Ishikawa (cell line): ENCODE measurements at regions not wholly inside any gene's neighbourhood (a gene's known extent, or its start where the extent isn't known, plus 50 kb on each side); places are given as distances from the start of the nearest gene placed in this dataset.

Experiments used
- CEBPB ChIP-seq: IDR thresholded peaks from 2 replicates; pipeline ENCODE4 v1.6.1; 2012
- CREB1 ChIP-seq: IDR thresholded peaks from 2 replicates; pipeline ENCODE4 v1.6.1; 2012; ENCODE audit warnings: low read depth
- EGR1 ChIP-seq: IDR thresholded peaks from 2 replicates; pipeline ENCODE4 v1.6.1; 2012
- EP300 ChIP-seq: IDR thresholded peaks from 2 replicates; pipeline ENCODE4 v1.6.1; 2012; ENCODE audit warnings: borderline replicate concordance
- FOXM1 ChIP-seq: IDR thresholded peaks from 2 replicates; pipeline ENCODE4 v1.6.1; 2012; ENCODE audit warnings: low read depth, borderline replicate concordance
- NFIC ChIP-seq: IDR thresholded peaks from 2 replicates; pipeline ENCODE4 v1.6.1; 2012
- RAD21 ChIP-seq: IDR thresholded peaks from 2 replicates; pipeline ENCODE4 v1.6.1; 2012; ENCODE audit warnings: low read depth
- TAF1 ChIP-seq: IDR thresholded peaks from 2 replicates; pipeline ENCODE4 v1.6.1; 2012; ENCODE audit warnings: low read depth, mild to moderate bottlenecking
- TCF12 ChIP-seq: IDR thresholded peaks from 2 replicates; pipeline ENCODE4 v1.6.1; 2012; ENCODE audit warnings: low read depth
- TEAD4 ChIP-seq: IDR thresholded peaks from 2 replicates; pipeline ENCODE4 v1.6.1; 2012
- YY1 ChIP-seq: IDR thresholded peaks from 2 replicates; pipeline ENCODE4 v1.6.1; 2012; ENCODE audit warnings: low read depth
- ZBTB7A ChIP-seq: IDR thresholded peaks from 2 replicates; pipeline ENCODE4 v1.6.1; 2012; ENCODE audit warnings: low read depth
- TF ChIP-seq, protein P1 (sequence below): IDR thresholded peaks from 2 replicates; pipeline ENCODE4 v1.6.1; 2012; ENCODE audit warnings: low read depth, mild to moderate bottlenecking
- TF ChIP-seq, protein P2 (sequence below): IDR thresholded peaks from 2 replicates; pipeline ENCODE4 v1.6.1; 2012
- TF ChIP-seq, protein P3 (sequence below): IDR thresholded peaks from 2 replicates; pipeline ENCODE4 v1.6.1; 2012

DNA sequence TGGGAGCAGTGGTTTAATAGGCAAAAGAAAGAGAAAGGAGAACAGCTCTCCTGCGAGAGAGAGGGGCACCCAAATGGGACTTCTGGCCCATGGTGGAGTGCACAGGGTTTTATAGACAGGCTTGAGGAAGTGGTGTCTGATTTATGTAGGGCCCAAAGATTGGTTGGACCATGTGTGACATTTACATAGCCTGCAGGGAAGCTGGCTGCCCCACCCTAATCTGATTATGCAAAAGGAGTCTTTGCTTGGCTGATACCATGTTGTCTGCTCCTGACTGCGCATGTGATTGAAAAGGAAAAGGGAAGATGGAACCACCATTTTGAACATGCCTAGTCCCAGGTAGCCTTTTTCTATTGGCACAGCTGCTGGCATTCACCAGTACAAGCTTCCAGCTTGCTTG is 100.0 kb upstream of the DIPK2B start:
- TF ChIP-seq, protein P1, sequence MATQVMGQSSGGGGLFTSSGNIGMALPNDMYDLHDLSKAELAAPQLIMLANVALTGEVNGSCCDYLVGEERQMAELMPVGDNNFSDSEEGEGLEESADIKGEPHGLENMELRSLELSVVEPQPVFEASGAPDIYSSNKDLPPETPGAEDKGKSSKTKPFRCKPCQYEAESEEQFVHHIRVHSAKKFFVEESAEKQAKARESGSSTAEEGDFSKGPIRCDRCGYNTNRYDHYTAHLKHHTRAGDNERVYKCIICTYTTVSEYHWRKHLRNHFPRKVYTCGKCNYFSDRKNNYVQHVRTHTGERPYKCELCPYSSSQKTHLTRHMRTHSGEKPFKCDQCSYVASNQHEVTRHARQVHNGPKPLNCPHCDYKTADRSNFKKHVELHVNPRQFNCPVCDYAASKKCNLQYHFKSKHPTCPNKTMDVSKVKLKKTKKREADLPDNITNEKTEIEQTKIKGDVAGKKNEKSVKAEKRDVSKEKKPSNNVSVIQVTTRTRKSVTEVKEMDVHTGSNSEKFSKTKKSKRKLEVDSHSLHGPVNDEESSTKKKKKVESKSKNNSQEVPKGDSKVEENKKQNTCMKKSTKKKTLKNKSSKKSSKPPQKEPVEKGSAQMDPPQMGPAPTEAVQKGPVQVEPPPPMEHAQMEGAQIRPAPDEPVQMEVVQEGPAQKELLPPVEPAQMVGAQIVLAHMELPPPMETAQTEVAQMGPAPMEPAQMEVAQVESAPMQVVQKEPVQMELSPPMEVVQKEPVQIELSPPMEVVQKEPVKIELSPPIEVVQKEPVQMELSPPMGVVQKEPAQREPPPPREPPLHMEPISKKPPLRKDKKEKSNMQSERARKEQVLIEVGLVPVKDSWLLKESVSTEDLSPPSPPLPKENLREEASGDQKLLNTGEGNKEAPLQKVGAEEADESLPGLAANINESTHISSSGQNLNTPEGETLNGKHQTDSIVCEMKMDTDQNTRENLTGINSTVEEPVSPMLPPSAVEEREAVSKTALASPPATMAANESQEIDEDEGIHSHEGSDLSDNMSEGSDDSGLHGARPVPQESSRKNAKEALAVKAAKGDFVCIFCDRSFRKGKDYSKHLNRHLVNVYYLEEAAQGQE: no peak

DNA sequence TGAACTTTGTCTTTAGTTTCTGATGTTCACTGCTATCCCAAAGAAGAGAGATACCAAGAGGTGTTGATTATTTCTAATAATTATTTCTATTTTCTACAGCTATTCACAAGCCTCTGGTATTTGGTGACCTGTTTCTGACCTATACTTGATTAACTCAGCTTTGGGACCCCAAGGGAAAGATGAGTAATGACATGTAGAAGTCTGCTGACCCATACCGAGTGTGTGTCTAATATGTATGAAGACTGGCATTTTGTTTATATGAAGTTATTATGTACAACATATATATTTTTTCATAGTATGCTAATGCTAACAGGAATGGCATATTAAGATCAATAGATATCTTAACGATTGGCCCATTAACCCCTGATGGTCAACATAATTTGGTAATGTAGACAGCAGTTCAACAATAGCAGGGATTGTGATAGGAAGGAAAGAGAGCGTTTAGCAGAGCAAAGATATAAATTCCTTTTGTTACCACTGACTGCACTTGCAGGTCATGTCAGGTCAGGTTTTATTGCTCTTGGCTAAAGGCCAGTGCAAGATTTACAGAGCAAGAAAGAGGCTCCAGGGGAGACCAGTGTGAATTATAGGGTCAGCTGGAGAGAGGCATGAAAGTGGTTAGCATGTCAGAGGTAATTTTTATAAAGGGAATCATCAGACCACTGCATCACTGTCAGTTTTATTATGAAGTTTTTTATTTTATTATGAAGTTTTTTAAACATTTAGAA is 94.7 kb upstream of the DIPK2B start:
- TF ChIP-seq EP300 (peak; percentile 65; the same call in 1 of the 2 replicates), TCF12 (peak; percentile 69; the same call in 1 of the 2 replicates), CEBPB (no peak), ZBTB7A (no peak), FOXM1 (no peak), TEAD4 (peak; percentile 61), RAD21 (no peak), CREB1 (no peak), TAF1 (no peak), EGR1 (no peak), YY1 (no peak), NFIC (peak; percentile 92)
- TF ChIP-seq, protein P2, sequence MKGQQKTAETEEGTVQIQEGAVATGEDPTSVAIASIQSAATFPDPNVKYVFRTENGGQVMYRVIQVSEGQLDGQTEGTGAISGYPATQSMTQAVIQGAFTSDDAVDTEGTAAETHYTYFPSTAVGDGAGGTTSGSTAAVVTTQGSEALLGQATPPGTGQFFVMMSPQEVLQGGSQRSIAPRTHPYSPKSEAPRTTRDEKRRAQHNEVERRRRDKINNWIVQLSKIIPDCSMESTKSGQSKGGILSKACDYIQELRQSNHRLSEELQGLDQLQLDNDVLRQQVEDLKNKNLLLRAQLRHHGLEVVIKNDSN: no peak
- TF ChIP-seq, protein P1: no peak
- TF ChIP-seq, protein P3, sequence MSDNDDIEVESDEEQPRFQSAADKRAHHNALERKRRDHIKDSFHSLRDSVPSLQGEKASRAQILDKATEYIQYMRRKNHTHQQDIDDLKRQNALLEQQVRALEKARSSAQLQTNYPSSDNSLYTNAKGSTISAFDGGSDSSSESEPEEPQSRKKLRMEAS: no peak

DNA sequence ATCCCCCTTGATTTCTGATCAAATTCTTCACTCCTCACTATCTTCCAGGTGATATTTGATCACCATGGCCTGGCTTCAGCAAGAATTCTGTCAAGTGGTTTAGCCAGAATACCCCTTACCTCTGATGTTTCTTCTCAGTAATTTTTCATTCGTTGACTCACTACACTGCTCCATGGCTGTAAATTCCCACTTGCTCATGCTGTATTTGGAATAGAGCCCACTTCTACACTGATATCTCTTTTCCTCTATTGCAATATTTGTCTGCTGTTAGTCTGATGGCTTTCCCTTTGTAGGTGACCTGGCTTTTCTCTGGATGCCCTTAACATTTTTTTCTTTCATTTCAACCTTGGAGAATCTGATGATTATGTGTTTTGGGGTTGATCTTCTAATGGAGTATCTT is 73.9 kb upstream of the DIPK2B start:
- no peak for TF ChIP-seq TEAD4
- no peak for TF ChIP-seq ZBTB7A
- TF ChIP-seq, protein P2: no peak
- TF ChIP-seq, protein P1: no peak
- no peak for TF ChIP-seq TCF12

DNA sequence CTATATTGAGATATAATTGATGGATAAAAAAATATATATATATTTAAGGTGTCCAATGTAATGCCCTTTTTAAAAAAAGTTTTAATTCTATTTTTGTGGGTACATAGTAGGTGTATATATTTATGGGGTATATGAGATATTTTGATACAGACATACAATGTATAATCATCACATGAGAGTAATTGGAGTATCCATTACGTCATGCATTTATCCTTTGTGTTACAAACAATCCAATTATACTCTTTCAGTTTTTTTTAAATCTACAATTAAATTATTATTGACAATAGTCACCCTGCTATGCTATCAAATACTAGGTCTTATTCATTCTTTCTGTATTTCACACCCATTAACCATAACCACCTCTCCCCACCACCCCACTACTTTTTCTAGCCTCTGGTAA is 66.3 kb upstream of the DIPK2B start:
- TF ChIP-seq YY1: no peak
- TF ChIP-seq EGR1: no peak
- no peak for TF ChIP-seq ZBTB7A
- no peak for TF ChIP-seq EP300
- no peak for TF ChIP-seq TAF1
- TF ChIP-seq NFIC: no peak
- TF ChIP-seq RAD21: no peak
- TF ChIP-seq, protein P2: no peak
- TF ChIP-seq TEAD4: no peak
- TF ChIP-seq, protein P3: no peak

DNA sequence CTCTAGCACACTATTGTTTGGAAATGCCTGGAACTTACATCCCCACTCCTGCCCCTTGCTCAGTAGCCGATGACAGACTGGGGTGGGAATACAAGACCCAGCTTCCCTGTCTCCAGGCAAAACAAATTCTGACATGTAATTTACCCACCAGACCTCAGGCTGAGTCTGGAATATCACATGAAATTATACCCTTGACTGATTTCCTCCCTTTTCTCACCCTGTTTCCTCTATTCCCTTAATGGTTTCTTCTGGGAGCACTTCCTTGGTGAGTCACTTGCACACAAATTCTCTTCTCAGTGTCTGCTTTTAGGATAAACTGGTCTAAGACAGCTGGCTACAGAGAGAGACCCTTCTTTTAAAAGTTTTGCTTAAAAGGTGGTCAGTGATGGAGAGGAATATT is 65.8 kb upstream of the DIPK2B start:
- TF ChIP-seq EGR1 (no peak), TAF1 (no peak)
